ENCODE measurements at regions not wholly inside any gene's neighbourhood (a gene's known extent, or its start where the extent isn't known, plus 50 kb on each side); places are given as distances from the start of the nearest gene placed in this dataset.

GRCh38 chr2:198494931-198495330, 690.5 kb downstream of the PLCL1 start:
- TF ChIP-seq CTCF (IDR thresholded peaks at IDR 0.05) (no peak), ZFX (IDR thresholded peaks at IDR 0.05; ENCODE audit: borderline replicate concordance) (no peak)

Measured in 22Rv1 (cell line).